Sciatic nerve (tissue), 2 donors: ENCODE measurements at regions not wholly inside any gene's neighbourhood (a gene's known extent, or its start where the extent isn't known, plus 50 kb on each side); places are given as distances from the start of the nearest gene placed in this dataset.

Experiments
- ATAC-seq: fragments of 200-7000 bp; cut with Tn5 transposase; one replicate; pipeline ENCODE4 v1.9.1; 2020; ENCODE audit warnings: mild to moderate bottlenecking, moderate library complexity
- DNase-seq: peaks from one replicate; pipeline ENCODE4 v3.0.0-alpha.2; 2020; ENCODE audit warnings: low spot score
- intact Hi-C: fragments of 100-400 bp; cut with DNase I; formaldehyde crosslinking; loops from one replicate; pipeline ENCODE4 v1.14.2; 2022
- donor health status: DM: no; HTN: no; CAD: no.
- donor health status: DM: no; HTN: no; CAD: no.

GRCh38 chr10:128885573-128886555, 581.2 kb upstream of the MGMT start:
- no peak for ATAC-seq
- intact Hi-C loops: no loop called here
- DNase-seq: no peak

GRCh38 chr10:128887856-128888255, 579.2 kb upstream of the MGMT start:
- intact Hi-C loops: no loop called here
- ATAC-seq: no peak
- no peak for DNase-seq

DNA sequence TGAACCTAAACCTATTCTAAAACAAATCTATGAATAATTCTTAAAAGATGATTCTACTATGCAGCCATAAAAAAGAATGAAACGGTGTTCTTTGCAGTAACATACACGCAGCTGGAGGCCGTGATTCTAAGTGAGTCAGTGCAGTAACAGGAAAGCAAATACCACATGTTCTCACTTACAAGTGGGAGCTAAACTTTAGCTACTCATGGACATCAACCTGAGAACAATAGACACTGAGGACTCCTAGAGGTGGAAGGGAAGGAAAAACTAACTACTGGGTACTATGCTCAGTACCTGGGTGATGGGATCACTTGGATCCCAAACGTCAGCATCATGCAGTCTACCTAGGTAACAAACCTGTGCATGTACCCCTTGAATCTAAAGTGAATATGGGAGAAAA, 575.0 kb upstream of the MGMT start:
- DNase-seq: no peak
- ATAC-seq: no peak
- intact Hi-C loops: no loop called here

- ATAC-seq (no peak), DNase-seq (no peak)
- intact Hi-C loops: no loop called here
These were observed 572.4 kb upstream of the MGMT start for GRCh38 chr10:128894641-128895040.

- intact Hi-C loops: no loop called here
- DNase-seq (no peak), ATAC-seq (no peak)
These were observed 571.6 kb upstream of the MGMT start for GRCh38 chr10:128895473-128895872.

- no peak for DNase-seq
- intact Hi-C loops: no loop called here
- ATAC-seq: peak; percentile 90
These were observed 570.8 kb upstream of the MGMT start for GRCh38 chr10:128896116-128896795.

- DNase-seq (no peak), ATAC-seq (peak; percentile 63)
- intact Hi-C loops: no loop called here
These were observed 570.1 kb upstream of the MGMT start for GRCh38 chr10:128896963-128897362.

DNA sequence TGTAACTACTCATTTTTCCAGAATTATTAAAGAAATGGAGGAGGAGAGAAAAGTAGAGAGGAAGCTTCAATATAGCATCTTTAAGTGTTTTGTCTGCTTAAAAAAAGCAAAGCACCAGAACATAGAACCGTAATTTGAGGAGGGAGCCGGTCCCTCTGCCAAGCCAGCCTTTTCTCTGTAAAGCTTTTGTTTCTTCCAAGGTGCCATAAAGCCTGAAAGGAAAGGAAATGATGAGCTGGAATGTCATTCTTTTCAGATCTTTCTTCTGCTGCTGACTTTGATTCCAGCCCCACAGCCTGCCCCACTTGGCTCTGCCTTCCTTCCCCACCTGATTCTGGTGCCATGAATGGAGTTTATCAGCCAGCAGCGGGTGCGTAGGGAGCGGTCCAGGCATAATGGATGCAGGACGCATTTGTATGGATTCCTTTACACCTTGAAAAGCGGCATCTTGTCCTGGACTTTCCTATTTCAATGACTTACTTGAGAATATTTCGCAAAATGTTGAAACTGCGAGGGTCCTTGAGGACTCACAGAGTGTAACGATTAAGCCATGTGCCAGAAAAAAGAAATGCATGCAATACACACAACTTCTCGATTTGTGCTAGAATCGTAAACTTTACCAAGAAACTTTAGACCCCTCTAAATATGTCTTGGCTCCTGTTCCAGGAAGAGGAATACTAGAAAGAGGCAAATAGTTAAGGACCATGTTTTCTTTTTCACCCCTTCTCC, 569.5 kb upstream of the MGMT start:
- DNase-seq (no peak), ATAC-seq (no peak)
- intact Hi-C loops: no loop called here

DNA sequence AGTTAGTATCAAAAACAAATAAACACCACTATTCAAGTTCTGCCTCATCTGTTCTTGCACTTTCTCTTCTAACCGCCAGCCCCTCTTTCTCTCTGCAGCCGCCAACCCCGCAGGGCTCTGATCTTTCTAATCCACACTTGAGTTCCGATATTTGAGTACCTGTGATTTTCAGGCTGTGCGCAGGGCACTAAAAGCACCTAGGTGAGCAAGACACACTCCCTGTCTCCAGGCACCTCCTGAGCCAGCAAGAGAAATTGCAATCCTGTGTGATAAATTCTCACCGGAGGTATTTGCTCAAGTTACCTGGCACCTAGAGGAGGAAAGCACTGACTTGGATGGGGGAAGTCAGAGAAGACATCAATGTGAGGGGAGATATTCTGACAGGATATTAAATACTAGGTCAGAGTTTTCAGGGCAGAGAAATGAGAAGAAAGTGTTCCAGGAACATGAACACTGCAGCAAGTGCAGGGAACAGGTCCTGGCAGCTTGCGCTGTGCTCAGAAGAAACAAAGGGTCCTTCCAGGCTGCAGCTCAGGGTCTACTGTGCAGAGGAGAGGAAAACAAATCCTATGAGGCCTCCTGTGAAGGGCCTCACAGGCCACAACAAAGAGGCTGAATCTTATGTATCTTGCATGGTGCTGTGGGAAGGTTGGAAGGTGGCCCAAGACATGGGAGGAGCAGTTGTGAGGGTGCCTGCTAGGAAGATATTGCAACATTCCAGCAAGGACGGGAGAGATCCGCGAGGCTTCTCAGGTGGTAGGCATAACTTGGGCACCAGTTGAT, 568.7 kb upstream of the MGMT start:
- no peak for DNase-seq
- peak; percentile 33 for ATAC-seq
- intact Hi-C loops: no loop called here

- ATAC-seq: no peak
These were observed 568.2 kb upstream of the MGMT start for GRCh38 chr10:128898916-128899195.

GRCh38 chr10:128900456-128900855, 566.6 kb upstream of the MGMT start:
- no peak for DNase-seq
- no peak for ATAC-seq
- intact Hi-C loops: no loop called here

More at GRCh38 chr10:128898916-128899195, 568.2 kb upstream of the MGMT start:
- no peak for DNase-seq
- intact Hi-C loops: no loop called here

DNA sequence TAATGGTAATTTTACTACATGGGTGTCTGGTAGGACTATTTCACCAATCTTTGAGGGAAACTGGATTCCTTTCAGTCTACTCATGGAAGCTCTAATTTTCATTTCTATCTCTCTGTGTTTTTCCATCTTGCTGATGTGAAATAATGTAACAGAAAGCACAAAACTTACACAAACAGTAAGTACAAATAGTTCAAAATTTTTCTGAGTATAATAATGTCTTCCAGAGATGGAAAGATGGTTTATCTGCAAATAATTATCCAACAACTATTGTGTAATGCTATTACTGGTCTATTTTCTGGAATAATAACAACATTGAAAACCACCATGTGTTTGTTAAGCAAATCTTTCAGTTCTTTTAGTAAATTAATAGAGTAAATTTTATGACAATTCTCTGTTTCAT, 565.8 kb upstream of the MGMT start:
- intact Hi-C loops: no loop called here
- DNase-seq (no peak), ATAC-seq (no peak)

GRCh38 chr10:128902031-128902710, 564.9 kb upstream of the MGMT start:
- ATAC-seq (no peak), DNase-seq (no peak)
- intact Hi-C loops: no loop called here

GRCh38 chr10:128907155-128907941, 559.7 kb upstream of the MGMT start:
- DNase-seq (no peak), ATAC-seq (no peak)
- intact Hi-C loops: no loop called here

DNA sequence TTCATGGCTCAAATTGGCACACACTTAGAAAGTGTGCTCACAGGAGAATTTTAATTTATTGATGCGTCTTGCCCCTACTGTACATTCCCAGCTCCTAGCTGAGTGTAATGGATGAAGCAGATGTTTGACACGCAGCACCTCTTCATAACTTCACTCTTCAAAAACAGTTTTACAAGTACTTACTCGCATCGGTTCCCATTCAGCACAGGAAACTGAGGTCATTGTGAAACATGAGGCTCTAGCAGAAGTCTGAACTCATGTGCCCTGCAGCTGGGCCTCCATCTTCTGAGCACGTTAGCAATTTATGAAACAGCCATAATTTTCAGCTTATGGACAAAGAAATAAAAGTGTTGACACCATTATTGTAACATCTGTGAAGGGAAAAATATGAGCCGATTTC, 558.9 kb upstream of the MGMT start:
- no peak for DNase-seq
- peak; percentile 67 for ATAC-seq
- intact Hi-C loops: no loop called here

GRCh38 chr10:128908499-128908898, 558.5 kb upstream of the MGMT start:
- intact Hi-C loops: no loop called here
- DNase-seq: no peak
- ATAC-seq: no peak

GRCh38 chr10:128912568-128913311, 554.3 kb upstream of the MGMT start:
- intact Hi-C loops: no loop called here
- DNase-seq: no peak
- ATAC-seq: no peak
